H9 (cell line): ENCODE measurements at regions not wholly inside any gene's neighbourhood (a gene's known extent, or its start where the extent isn't known, plus 50 kb on each side); places are given as distances from the start of the nearest gene placed in this dataset.

Experiments
- DNase-seq: peaks from one replicate; pipeline ENCODE4 v3.0.0-alpha.2; 2017
- H2AFZ ChIP-seq: one replicate; pipeline ENCODE4 v1.6.1; 2013; ENCODE audit warnings: mild to moderate bottlenecking, low read length, control low read depth, moderate library complexity
- H2AK5ac ChIP-seq: 2 replicates; pipeline ENCODE4 v1.6.1; 2013; ENCODE audit warnings: low read length, control low read depth, mixed read lengths; ENCODE audit not compliant: insufficient read length
- H2BK120ac ChIP-seq: one replicate; pipeline ENCODE4 v1.6.1; 2013; ENCODE audit warnings: low read depth, mild to moderate bottlenecking, low read length, control low read depth, inconsistent platforms; ENCODE audit not compliant: poor library complexity, severe bottlenecking
- H2BK12ac ChIP-seq: 2 replicates; pipeline ENCODE4 v1.6.1; 2013; ENCODE audit warnings: low read length, control low read depth, mixed read lengths, low read depth; ENCODE audit not compliant: insufficient read length
- H2BK15ac ChIP-seq: 2 replicates; pipeline ENCODE4 v1.6.1; 2013; ENCODE audit warnings: low read depth, low read length, control low read depth
- H2BK20ac ChIP-seq: one replicate; pipeline ENCODE4 v1.6.1; 2013; ENCODE audit warnings: low read depth, mild to moderate bottlenecking, low read length, control low read depth, inconsistent platforms; ENCODE audit not compliant: poor library complexity, severe bottlenecking
- H2BK5ac ChIP-seq: 2 replicates; pipeline ENCODE4 v1.6.1; 2013; ENCODE audit warnings: low read length, control low read depth, mixed read lengths; ENCODE audit not compliant: insufficient read length
- H3K14ac ChIP-seq: 2 replicates; pipeline ENCODE4 v1.6.1; 2013; ENCODE audit warnings: low read length, control low read depth; ENCODE audit not compliant: insufficient read depth
- H3K18ac ChIP-seq: 2 replicates; pipeline ENCODE4 v1.6.1; 2013; ENCODE audit warnings: low read depth, mild to moderate bottlenecking, mixed read lengths, low read length, control low read depth; ENCODE audit not compliant: insufficient read length
- H3K23ac ChIP-seq: 2 replicates; pipeline ENCODE4 v1.6.1; 2013; ENCODE audit warnings: low read length, control low read depth, mixed read lengths, low read depth; ENCODE audit not compliant: insufficient read length
- H3K23me2 ChIP-seq: 2 replicates; pipeline ENCODE4 v1.6.1; 2013; ENCODE audit warnings: low read depth, mild to moderate bottlenecking, mixed read lengths, low read length, control low read depth; ENCODE audit not compliant: insufficient read length, poor library complexity, severe bottlenecking
- H3K27ac ChIP-seq: 2 replicates; pipeline ENCODE4 v1.5.1; 2013; ENCODE audit warnings: low read length, control low read depth, mixed read lengths, low read depth; ENCODE audit not compliant: insufficient read length
- H3K27me3 ChIP-seq: 2 replicates; pipeline ENCODE4 v1.6.1; 2013; ENCODE audit warnings: low read length, control low read depth, inconsistent platforms; ENCODE audit not compliant: insufficient read depth
- H3K4ac ChIP-seq: 2 replicates; pipeline ENCODE4 v1.6.1; 2013; ENCODE audit warnings: low read depth, mild to moderate bottlenecking, control low read depth, inconsistent platforms, low read length, moderate library complexity
- H3K4me1 ChIP-seq: 2 replicates; pipeline ENCODE4 v1.6.1; 2013; ENCODE audit warnings: low read length, control low read depth, inconsistent platforms; ENCODE audit not compliant: insufficient read depth
- H3K4me2 ChIP-seq: 2 replicates; pipeline ENCODE4 v1.6.1; 2013; ENCODE audit warnings: low read length, control low read depth, mixed read lengths; ENCODE audit not compliant: insufficient read length, insufficient read depth
- H3K56ac ChIP-seq: 2 replicates; pipeline ENCODE4 v1.6.1; 2013; ENCODE audit warnings: low read depth, mild to moderate bottlenecking, mixed read lengths, low read length, control low read depth; ENCODE audit not compliant: insufficient read length
- H3K79me1 ChIP-seq: 2 replicates; pipeline ENCODE4 v1.6.1; 2013; ENCODE audit warnings: low read depth, mild to moderate bottlenecking, moderate library complexity, low read length, control low read depth, inconsistent platforms; ENCODE audit not compliant: insufficient read depth, poor library complexity, severe bottlenecking
- H3K79me2 ChIP-seq: 2 replicates; pipeline ENCODE4 v1.6.1; 2013; ENCODE audit warnings: low read length, control low read depth, inconsistent platforms; ENCODE audit not compliant: insufficient read depth
- H3K9ac ChIP-seq: 2 replicates; pipeline ENCODE4 v1.6.1; 2013; ENCODE audit warnings: low read length, control low read depth, mixed read lengths; ENCODE audit not compliant: insufficient read length; ENCODE audit errors: extremely low read depth
- H3K9me3 ChIP-seq: one replicate; pipeline ENCODE4 v1.6.1; 2013; ENCODE audit warnings: low read depth, low read length, inconsistent platforms; ENCODE audit not compliant: control insufficient read depth
- H3T11ph ChIP-seq: one replicate; pipeline ENCODE4 v1.6.1; 2013; ENCODE audit warnings: mild to moderate bottlenecking, low read length, control low read depth, inconsistent platforms
- H4K20me1 ChIP-seq: one replicate; pipeline ENCODE4 v1.6.1; 2013; ENCODE audit not compliant: control insufficient read depth, insufficient read length, insufficient read depth
- H4K5ac ChIP-seq: 2 replicates; pipeline ENCODE4 v1.6.1; 2013; ENCODE audit warnings: low read depth, mild to moderate bottlenecking, mixed read lengths, low read length, control low read depth; ENCODE audit not compliant: insufficient read length
- H4K8ac ChIP-seq: replicated peaks from 2 replicates; pipeline ENCODE4 v1.6.1; 2013; ENCODE audit warnings: low read length, control low read depth, mixed read lengths, low read depth; ENCODE audit not compliant: insufficient read length
- H4K91ac ChIP-seq: 2 replicates; pipeline ENCODE4 v1.6.1; 2013; ENCODE audit warnings: low read depth, mild to moderate bottlenecking, moderate library complexity, mixed read lengths, low read length, control low read depth; ENCODE audit not compliant: insufficient read length
- H3K27ac Mint-ChIP-seq, 3 experiments: 2 replicates in 2 of 3; 3 replicates in 1 of 3; pipeline ENCODE4 v1.8.0; 2020 to 2021; ENCODE audit warnings: mixed read lengths in 3 of 3, mild to moderate bottlenecking in 1 of 3, moderate library complexity in 1 of 3
- H3K27me3 Mint-ChIP-seq: 2 replicates; pipeline ENCODE4 v1.8.0; 2021; ENCODE audit warnings: low read depth, mild to moderate bottlenecking, moderate library complexity, mixed read lengths
- H3K36me3 Mint-ChIP-seq, 3 experiments: 2 replicates in 2 of 3; 3 replicates in 1 of 3; pipeline ENCODE4 v1.8.0; 2020 to 2021; ENCODE audit warnings: low read depth in 3 of 3, mixed read lengths in 3 of 3; ENCODE audit not compliant: insufficient read depth in 1 of 3
- H3K4me1 Mint-ChIP-seq, 2 experiments: 2 replicates each; pipeline ENCODE4 v1.8.0; 2020; ENCODE audit warnings: mixed read lengths in 2 of 2
- H3K4me3 Mint-ChIP-seq, 2 experiments: 2 replicates in 1 of 2; 3 replicates in 1 of 2; pipeline ENCODE4 v1.8.0; 2020 to 2021; ENCODE audit warnings: mild to moderate bottlenecking in 2 of 2, mixed read lengths in 2 of 2, moderate library complexity in 1 of 2
- H3K9me3 Mint-ChIP-seq, 2 experiments: 2 replicates in 1 of 2; 3 replicates in 1 of 2; pipeline ENCODE4 v1.8.0; 2020; ENCODE audit warnings: mild to moderate bottlenecking in 2 of 2, mixed read lengths in 2 of 2, moderate library complexity in 1 of 2
- WGBS: extraction: QIAGEN DNeasy Blood & Tissue Kit; methylation state at CpG from one replicate; pipeline ENCODE4 v1.1.7; 2013; ENCODE audit warnings: missing lambda C conversion rate, low lambda C conversion rate, mixed read lengths; ENCODE audit not compliant: insufficient read length; ENCODE audit errors: extremely low coverage; 5-methylcytosine and 5-hydroxymethylcytosine counted together
- TF ChIP-seq, protein P1 (sequence below): fragments of 200-600 bp; sonication (generic); conservative IDR thresholded peaks from 3 replicates; pipeline ENCODE4 v1.8.0; 2021; ENCODE audit warnings: antibody characterized with exemption, mild to moderate bottlenecking

DNA sequence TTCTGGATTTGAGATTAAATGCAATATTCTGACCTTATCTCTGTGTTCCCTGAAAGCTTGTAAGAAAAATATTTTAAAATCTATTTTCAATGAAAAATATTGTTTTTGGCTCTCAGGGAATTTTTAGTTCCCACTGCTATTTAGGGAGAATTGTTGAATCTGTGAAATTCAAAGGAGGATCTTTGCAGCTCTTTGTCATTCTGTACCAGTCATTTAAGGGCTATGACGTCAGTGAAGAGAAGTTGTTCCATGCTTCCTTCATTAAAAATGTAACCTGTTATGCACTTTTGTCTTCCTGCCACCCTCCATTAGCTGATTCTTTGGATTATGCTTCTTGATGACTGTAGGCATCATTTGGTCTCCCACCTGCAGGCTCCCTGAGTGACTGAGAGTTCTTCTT, 427.8 kb upstream of the C2CD4B start:
- Histone ChIP-seq H3K4me1 (no peaks in the 10 kb centered on the region), H2BK12ac (no peak overlapping the region), H3K56ac (no peak overlapping the region), H3K4me2 (no peak overlapping the region), H3K23ac (no peak overlapping the region), H3K9ac (no peak overlapping the region), H2AFZ (no peak overlapping the region), H3K79me1 (no peaks in the 10 kb centered on the region), H2BK5ac (no peak overlapping the region), H2AK5ac (no peak overlapping the region), H3K79me2 (no peaks in the 10 kb centered on the region), H3K23me2 (no peaks in the 10 kb centered on the region), H2BK15ac (no peak overlapping the region), H4K5ac (no peak overlapping the region), H2BK20ac (no peak overlapping the region), H3K9me3 (no peaks in the 10 kb centered on the region), H3K27me3 (no peaks in the 10 kb centered on the region; the same call in 1 of the 2 replicates), H4K20me1 (no peaks in the 10 kb centered on the region), H3K18ac (no peak overlapping the region), H2BK120ac (no peak overlapping the region), H4K8ac (no peak overlapping the region), H4K91ac (no peak overlapping the region), H3K27ac (no peak overlapping the region), H3K14ac (no peak overlapping the region), H3T11ph (no peak overlapping the region), H3K4ac (no peak overlapping the region)
- Mint-ChIP-seq H3K9me3 (no peaks in the 10 kb centered on the region), H3K36me3 (no peaks in the 10 kb centered on the region; a peak in 1 of 7 replicates), H3K4me3 (no peak overlapping the region), H3K27me3 (no peaks in the 10 kb centered on the region), H3K27ac (no peak overlapping the region), H3K4me1 (peaks cover 2 to 5% of the 10 kb centered on the region in 2 experiments; a peak in 3 of 4 replicates)
- TF ChIP-seq, protein P1, sequence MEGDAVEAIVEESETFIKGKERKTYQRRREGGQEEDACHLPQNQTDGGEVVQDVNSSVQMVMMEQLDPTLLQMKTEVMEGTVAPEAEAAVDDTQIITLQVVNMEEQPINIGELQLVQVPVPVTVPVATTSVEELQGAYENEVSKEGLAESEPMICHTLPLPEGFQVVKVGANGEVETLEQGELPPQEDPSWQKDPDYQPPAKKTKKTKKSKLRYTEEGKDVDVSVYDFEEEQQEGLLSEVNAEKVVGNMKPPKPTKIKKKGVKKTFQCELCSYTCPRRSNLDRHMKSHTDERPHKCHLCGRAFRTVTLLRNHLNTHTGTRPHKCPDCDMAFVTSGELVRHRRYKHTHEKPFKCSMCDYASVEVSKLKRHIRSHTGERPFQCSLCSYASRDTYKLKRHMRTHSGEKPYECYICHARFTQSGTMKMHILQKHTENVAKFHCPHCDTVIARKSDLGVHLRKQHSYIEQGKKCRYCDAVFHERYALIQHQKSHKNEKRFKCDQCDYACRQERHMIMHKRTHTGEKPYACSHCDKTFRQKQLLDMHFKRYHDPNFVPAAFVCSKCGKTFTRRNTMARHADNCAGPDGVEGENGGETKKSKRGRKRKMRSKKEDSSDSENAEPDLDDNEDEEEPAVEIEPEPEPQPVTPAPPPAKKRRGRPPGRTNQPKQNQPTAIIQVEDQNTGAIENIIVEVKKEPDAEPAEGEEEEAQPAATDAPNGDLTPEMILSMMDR = no peak
- no peak for DNase-seq
- no CpG with 5 or more reads among the region's 1 CpG for WGBS
